ENCODE measurements at regions not wholly inside any gene's neighbourhood (a gene's known extent, or its start where the extent isn't known, plus 50 kb on each side); places are given as distances from the start of the nearest gene placed in this dataset.

DNA sequence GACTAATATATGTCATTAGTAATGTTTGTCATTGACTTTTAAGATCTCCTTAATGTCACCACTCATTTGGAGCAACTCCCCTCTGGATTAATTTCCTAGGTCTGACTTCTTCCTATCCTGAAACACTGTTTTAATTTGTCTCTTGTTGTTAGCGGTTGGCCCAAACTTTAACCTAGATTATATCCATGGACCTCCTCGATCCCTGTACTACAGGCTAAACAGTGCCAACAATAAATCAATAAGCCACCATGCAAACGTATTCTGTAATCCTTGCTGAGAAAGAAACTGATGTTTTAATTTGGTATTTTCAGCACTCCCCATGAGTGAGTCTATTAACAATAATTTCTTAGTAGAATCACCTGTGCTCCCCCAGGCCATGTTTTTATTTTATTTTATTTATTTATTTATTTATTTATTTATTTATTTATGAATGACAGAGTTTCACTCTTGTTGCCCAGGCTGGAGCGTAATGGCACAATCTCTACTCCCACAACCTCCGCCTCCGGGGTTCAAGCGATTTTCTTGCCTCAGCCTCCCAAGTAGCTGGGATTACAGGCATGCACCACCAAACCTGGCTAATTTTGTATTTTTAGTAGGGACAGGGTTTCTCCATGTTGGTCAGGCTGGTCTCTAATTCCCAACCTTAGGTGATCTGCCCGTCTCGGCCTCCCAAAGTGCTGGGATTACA lies 204.1 kb downstream of the IL15 start:
- Histone ChIP-seq H2BK5ac (ENCODE audit: low read depth, low read length, poor library complexity, severe bottlenecking) (no peak overlapping the region), H2BK20ac (ENCODE audit: low read depth, low read length) (no peak overlapping the region), H4K5ac (ENCODE audit: low read depth, low read length) (no peak overlapping the region), H3K56ac (ENCODE audit: extremely low read depth, insufficient read depth, low read length) (no peak overlapping the region), H3K4me2 (ENCODE audit: low read depth, low read length) (no peak overlapping the region), H2BK120ac (ENCODE audit: low read depth, low read length) (no peak overlapping the region), H3K14ac (replicated peaks; ENCODE audit: low read depth, low read length) (no peak overlapping the region), H3K4me1 (ENCODE audit: control insufficient read depth, insufficient read depth, low read length) (no peaks in the 10 kb centered on the region), H3K9me1 (ENCODE audit: insufficient read depth, low read length) (no peaks in the 10 kb centered on the region), H4K20me1 (ENCODE audit: insufficient read depth, low read length) (no peaks in the 10 kb centered on the region), H3K18ac (ENCODE audit: low read depth, low read length) (no peak overlapping the region), H3K23ac (ENCODE audit: low read depth, low read length) (no peak overlapping the region), H4K91ac (ENCODE audit: insufficient read depth, low read depth, low read length) (no peak overlapping the region), H3K9ac (ENCODE audit: low read depth, low read length) (no peak overlapping the region), H2BK15ac (ENCODE audit: low read depth, low read length) (no peak overlapping the region), H3K4ac (ENCODE audit: low read depth, low read length) (no peak overlapping the region), H3K36me3 (ENCODE audit: control insufficient read depth, insufficient read depth, low read length) (no peaks in the 10 kb centered on the region), H2AK9ac (replicated peaks; ENCODE audit: low read depth, low read length, poor library complexity) (no peak overlapping the region), H3K4me3 (ENCODE audit: insufficient read depth, low read depth, low read length) (no peak overlapping the region), H3K27me3 (ENCODE audit: control insufficient read depth, insufficient read depth, low read length) (no peaks in the 10 kb centered on the region), H4K8ac (ENCODE audit: low read depth in 2 of 2, low read length in 2 of 2) (no peak overlapping the region), H3K27ac (ENCODE audit: insufficient read depth, low read length) (no peak overlapping the region), H3K9me3 (ENCODE audit: control insufficient read depth, insufficient read depth, low read length) (no peaks in the 10 kb centered on the region), H2AFZ (replicated peaks; ENCODE audit: low read length, poor library complexity) (no peak overlapping the region), H2AK5ac (ENCODE audit: low read depth, low read length) (no peak overlapping the region), H3K79me1 (ENCODE audit: low read depth in 1 of 2, low read length in 2 of 2) (no peaks in the 10 kb centered on the region)
- dilution Hi-C loops (cut with HindIII; ENCODE audit: low sequenced_read_pairs, unreplicated experiment) (no loop called here), in situ Hi-C loops (cut with MboI; ENCODE audit: low sequenced_read_pairs) (no loop called here), intact Hi-C loops (cut with micrococcal nuclease) (no loop called here)
- ChIA-PET POLR2A (ENCODE audit: unreplicated experiment) (no interaction called here), CTCF (no interaction called here)
- TF ChIP-seq SMC3 (IDR thresholded peaks at IDR 0.05; ENCODE audit: low read depth, low read length) = no peak
- TF ChIP-seq, protein P1, sequence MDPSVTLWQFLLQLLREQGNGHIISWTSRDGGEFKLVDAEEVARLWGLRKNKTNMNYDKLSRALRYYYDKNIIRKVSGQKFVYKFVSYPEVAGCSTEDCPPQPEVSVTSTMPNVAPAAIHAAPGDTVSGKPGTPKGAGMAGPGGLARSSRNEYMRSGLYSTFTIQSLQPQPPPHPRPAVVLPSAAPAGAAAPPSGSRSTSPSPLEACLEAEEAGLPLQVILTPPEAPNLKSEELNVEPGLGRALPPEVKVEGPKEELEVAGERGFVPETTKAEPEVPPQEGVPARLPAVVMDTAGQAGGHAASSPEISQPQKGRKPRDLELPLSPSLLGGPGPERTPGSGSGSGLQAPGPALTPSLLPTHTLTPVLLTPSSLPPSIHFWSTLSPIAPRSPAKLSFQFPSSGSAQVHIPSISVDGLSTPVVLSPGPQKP (IDR thresholded peaks at IDR 0.05; ENCODE audit: borderline replicate concordance, low read depth, low read length) = no peak
- no peak for TF ChIP-seq MXI1 (IDR thresholded peaks at IDR 0.05; ENCODE audit: borderline replicate concordance, low read depth, low read length)
- no peak for TF ChIP-seq CHD1 (IDR thresholded peaks at IDR 0.05; ENCODE audit: low read depth, low read length)
- TF ChIP-seq RFX5 (IDR thresholded peaks at IDR 0.05; ENCODE audit: low read depth, low read length) = no peak
- TF ChIP-seq MAFK (IDR thresholded peaks at IDR 0.05; ENCODE audit: low read depth, low read length) = no peak
- TF ChIP-seq, protein P2, sequence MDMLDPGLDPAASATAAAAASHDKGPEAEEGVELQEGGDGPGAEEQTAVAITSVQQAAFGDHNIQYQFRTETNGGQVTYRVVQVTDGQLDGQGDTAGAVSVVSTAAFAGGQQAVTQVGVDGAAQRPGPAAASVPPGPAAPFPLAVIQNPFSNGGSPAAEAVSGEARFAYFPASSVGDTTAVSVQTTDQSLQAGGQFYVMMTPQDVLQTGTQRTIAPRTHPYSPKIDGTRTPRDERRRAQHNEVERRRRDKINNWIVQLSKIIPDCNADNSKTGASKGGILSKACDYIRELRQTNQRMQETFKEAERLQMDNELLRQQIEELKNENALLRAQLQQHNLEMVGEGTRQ (IDR thresholded peaks at IDR 0.05; ENCODE audit: low read depth, low read length) = no peak
- TF ChIP-seq, protein P3, sequence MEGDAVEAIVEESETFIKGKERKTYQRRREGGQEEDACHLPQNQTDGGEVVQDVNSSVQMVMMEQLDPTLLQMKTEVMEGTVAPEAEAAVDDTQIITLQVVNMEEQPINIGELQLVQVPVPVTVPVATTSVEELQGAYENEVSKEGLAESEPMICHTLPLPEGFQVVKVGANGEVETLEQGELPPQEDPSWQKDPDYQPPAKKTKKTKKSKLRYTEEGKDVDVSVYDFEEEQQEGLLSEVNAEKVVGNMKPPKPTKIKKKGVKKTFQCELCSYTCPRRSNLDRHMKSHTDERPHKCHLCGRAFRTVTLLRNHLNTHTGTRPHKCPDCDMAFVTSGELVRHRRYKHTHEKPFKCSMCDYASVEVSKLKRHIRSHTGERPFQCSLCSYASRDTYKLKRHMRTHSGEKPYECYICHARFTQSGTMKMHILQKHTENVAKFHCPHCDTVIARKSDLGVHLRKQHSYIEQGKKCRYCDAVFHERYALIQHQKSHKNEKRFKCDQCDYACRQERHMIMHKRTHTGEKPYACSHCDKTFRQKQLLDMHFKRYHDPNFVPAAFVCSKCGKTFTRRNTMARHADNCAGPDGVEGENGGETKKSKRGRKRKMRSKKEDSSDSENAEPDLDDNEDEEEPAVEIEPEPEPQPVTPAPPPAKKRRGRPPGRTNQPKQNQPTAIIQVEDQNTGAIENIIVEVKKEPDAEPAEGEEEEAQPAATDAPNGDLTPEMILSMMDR (conservative IDR thresholded peaks at IDR 0.05; ENCODE audit: low read depth, low read length) = no peak
- no peak for TF ChIP-seq MAZ (IDR thresholded peaks at IDR 0.05; ENCODE audit: borderline replicate concordance, low read depth, low read length)
- TF ChIP-seq POLR2A (IDR thresholded peaks at IDR 0.05; ENCODE audit: low read depth, low read length) = no peak
- TF ChIP-seq FOS (IDR thresholded peaks at IDR 0.05; ENCODE audit: low read depth, low read length) = no peak
- no peak for TF ChIP-seq RAD21 (IDR thresholded peaks at IDR 0.05; ENCODE audit: low read length)
- TF ChIP-seq BHLHE40 (IDR thresholded peaks at IDR 0.05; ENCODE audit: low read depth, low read length) = no peak
- no peak for ATAC-seq (ENCODE audit: low read depth)
- DNase-seq = no peak
- no TSS peak for BruUV-seq (replicated peaks)
- WGBS, 2 experiments (ENCODE audit: extremely low coverage in 2 of 2, insufficient read length in 1 of 2) = no CpG with 5 or more reads among the region's 9 CpGs

All from IMR-90 (cell line).